WERI-Rb-1 (cell line): ENCODE measurements at regions not wholly inside any gene's neighbourhood (a gene's known extent, or its start where the extent isn't known, plus 50 kb on each side); places are given as distances from the start of the nearest gene placed in this dataset.

ENCODE experiments used
- DNase-seq: peaks from one replicate; pipeline ENCODE4 v3.0.0-alpha.2; 2020
- H3K27ac ChIP-seq: fragments of 250-450 bp; sonication (Bioruptor Pico); 2 replicates; pipeline ENCODE4 v1.5.1; 2020; ENCODE audit warnings: mild to moderate bottlenecking, moderate library complexity
- H3K27me3 ChIP-seq: fragments of 250-450 bp; sonication (Bioruptor Pico); 2 replicates; pipeline ENCODE4 v1.5.1; 2021; ENCODE audit warnings: mild to moderate bottlenecking, low read depth, moderate library complexity; ENCODE audit not compliant: insufficient read depth, severe bottlenecking
- H3K36me3 ChIP-seq: fragments of 250-450 bp; sonication (Bioruptor Pico); 2 replicates; pipeline ENCODE4 v1.5.1; 2020; ENCODE audit warnings: mild to moderate bottlenecking, moderate library complexity
- H3K4me3 ChIP-seq: 2 replicates; pipeline ENCODE4 v1.5.1; 2011; ENCODE audit warnings: low read depth, mild to moderate bottlenecking, control low read depth, low read length
- H3K9me3 ChIP-seq: fragments of 250-450 bp; sonication (Bioruptor Pico); 2 replicates; pipeline ENCODE4 v1.5.1; 2021; ENCODE audit warnings: mild to moderate bottlenecking, moderate library complexity; ENCODE audit not compliant: severe bottlenecking
- CTCF ChIP-seq: IDR thresholded peaks from 2 replicates; pipeline ENCODE4 v1.5.1; 2011; ENCODE audit warnings: low read depth, mild to moderate bottlenecking, control low read depth, inconsistent platforms, low read length

- no peak for DNase-seq
These were observed 184.3 kb upstream of the RGS18 start for GRCh38 chr1:191974004-191974403.

GRCh38 chr1:191977874-191978506 is 180.3 kb upstream of the RGS18 start:
- no peaks in the 10 kb centered on the region for H3K27me3 ChIP-seq
- no peaks in the 10 kb centered on the region for H3K36me3 ChIP-seq
- DNase-seq: no peak
- TF ChIP-seq CTCF: no peak
- H3K9me3 ChIP-seq: no peaks in the 10 kb centered on the region
- H3K4me3 ChIP-seq: no peak overlapping the region
- H3K27ac ChIP-seq: no peak overlapping the region

More at GRCh38 chr1:191974004-191974403, 184.3 kb upstream of the RGS18 start:
- H3K4me3 ChIP-seq: no peak overlapping the region
- no peaks in the 10 kb centered on the region for H3K36me3 ChIP-seq
- TF ChIP-seq CTCF: no peak
- no peaks in the 10 kb centered on the region for H3K9me3 ChIP-seq
- no peaks in the 10 kb centered on the region for H3K27me3 ChIP-seq
- H3K27ac ChIP-seq: no peak overlapping the region

GRCh38 chr1:191984856-191985255 is 173.4 kb upstream of the RGS18 start:
- H3K27me3 ChIP-seq: no peaks in the 10 kb centered on the region
- H3K4me3 ChIP-seq: no peak overlapping the region
- H3K36me3 ChIP-seq: no peaks in the 10 kb centered on the region
- DNase-seq: no peak
- no peak for TF ChIP-seq CTCF
- no peaks in the 10 kb centered on the region for H3K9me3 ChIP-seq
- no peak overlapping the region for H3K27ac ChIP-seq

- Histone ChIP-seq H3K4me3 (no peak overlapping the region), H3K27me3 (no peaks in the 10 kb centered on the region), H3K27ac (no peak overlapping the region), H3K9me3 (no peaks in the 10 kb centered on the region), H3K36me3 (no peaks in the 10 kb centered on the region)
- no peak for TF ChIP-seq CTCF
- DNase-seq: no peak
These were observed 166.1 kb upstream of the RGS18 start for GRCh38 chr1:191992118-191992517.

GRCh38 chr1:191993549-191993948 is 164.7 kb upstream of the RGS18 start:
- H3K9me3 ChIP-seq: no peaks in the 10 kb centered on the region
- no peak overlapping the region for H3K4me3 ChIP-seq
- no peaks in the 10 kb centered on the region for H3K27me3 ChIP-seq
- 0 out of 2 replicates have a peak, but pooled peaks have one; percentile 1 for TF ChIP-seq CTCF
- no peaks in the 10 kb centered on the region for H3K36me3 ChIP-seq
- no peak for DNase-seq
- H3K27ac ChIP-seq: no peak overlapping the region

GRCh38 chr1:192002063-192002462 is 156.2 kb upstream of the RGS18 start:
- TF ChIP-seq CTCF: no peak
- Histone ChIP-seq H3K27me3 (no peaks in the 10 kb centered on the region), H3K4me3 (no peak overlapping the region), H3K36me3 (no peaks in the 10 kb centered on the region), H3K27ac (no peak overlapping the region), H3K9me3 (no peaks in the 10 kb centered on the region)
- no peak for DNase-seq
